Breast epithelium (tissue), 3 donors: ENCODE measurements at regions not wholly inside any gene's neighbourhood (a gene's known extent, or its start where the extent isn't known, plus 50 kb on each side); places are given as distances from the start of the nearest gene placed in this dataset.

Experiments
- POLR2AphosphoS5 ChIP-seq, 3 donors: sonication (generic); formaldehyde crosslinking; IDR thresholded peaks; one replicate each; pipeline ENCODE4 v1.6.1; 2017; ENCODE audit warnings: antibody characterized with exemption in 3 of 3
- TF ChIP-seq, protein P1 (sequence below), 3 donors: fragments of 450-650 bp; IDR thresholded peaks; one replicate each; pipeline ENCODE4 v1.5.1; 2016 to 2017; ENCODE audit warnings: antibody characterized with exemption in 3 of 3, mild to moderate bottlenecking in 3 of 3, moderate library complexity in 3 of 3

DNA sequence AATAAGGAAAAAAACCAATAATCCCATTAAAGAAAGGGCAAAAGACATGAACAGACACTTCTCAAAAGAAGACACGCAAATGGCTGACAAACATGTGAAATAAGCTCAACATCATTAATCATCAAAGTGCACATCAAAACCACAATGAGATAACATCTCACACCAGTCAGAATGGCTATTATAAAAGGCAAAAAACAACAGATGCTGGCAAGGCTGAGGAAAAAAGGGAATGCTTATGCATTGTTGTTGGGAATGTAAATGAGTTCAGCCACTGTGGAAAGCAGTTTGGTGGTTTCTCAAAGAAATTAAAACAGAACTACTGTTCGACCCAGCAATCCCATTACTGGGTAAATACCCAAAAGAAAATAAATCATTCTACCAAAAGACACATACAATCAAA lies 285.6 kb downstream of the NR4A2 start:
- TF ChIP-seq, protein P1, sequence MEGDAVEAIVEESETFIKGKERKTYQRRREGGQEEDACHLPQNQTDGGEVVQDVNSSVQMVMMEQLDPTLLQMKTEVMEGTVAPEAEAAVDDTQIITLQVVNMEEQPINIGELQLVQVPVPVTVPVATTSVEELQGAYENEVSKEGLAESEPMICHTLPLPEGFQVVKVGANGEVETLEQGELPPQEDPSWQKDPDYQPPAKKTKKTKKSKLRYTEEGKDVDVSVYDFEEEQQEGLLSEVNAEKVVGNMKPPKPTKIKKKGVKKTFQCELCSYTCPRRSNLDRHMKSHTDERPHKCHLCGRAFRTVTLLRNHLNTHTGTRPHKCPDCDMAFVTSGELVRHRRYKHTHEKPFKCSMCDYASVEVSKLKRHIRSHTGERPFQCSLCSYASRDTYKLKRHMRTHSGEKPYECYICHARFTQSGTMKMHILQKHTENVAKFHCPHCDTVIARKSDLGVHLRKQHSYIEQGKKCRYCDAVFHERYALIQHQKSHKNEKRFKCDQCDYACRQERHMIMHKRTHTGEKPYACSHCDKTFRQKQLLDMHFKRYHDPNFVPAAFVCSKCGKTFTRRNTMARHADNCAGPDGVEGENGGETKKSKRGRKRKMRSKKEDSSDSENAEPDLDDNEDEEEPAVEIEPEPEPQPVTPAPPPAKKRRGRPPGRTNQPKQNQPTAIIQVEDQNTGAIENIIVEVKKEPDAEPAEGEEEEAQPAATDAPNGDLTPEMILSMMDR (IDR thresholded peaks at IDR 0.05), result no peak
- TF ChIP-seq POLR2AphosphoS5 (IDR thresholded peaks at IDR 0.05), result no peak
